HEK293 (cell line): ENCODE measurements at regions not wholly inside any gene's neighbourhood (a gene's known extent, or its start where the extent isn't known, plus 50 kb on each side); places are given as distances from the start of the nearest gene placed in this dataset.

Experiments used
- MZF1 ChIP-seq: fragments of 450-650 bp; formaldehyde crosslinking; IDR thresholded peaks from 2 replicates; pipeline ENCODE4 v1.5.1; 2017; ENCODE audit warnings: missing biosample characterization, missing genetic modification characterization, borderline replicate concordance
- SCRT2 ChIP-seq: fragments of 450-650 bp; formaldehyde crosslinking; IDR thresholded peaks from 2 replicates; pipeline ENCODE4 v1.5.1; 2016; ENCODE audit warnings: missing biosample characterization, missing genetic modification characterization
- ZNF175 ChIP-seq: fragments of 450-650 bp; formaldehyde crosslinking; IDR thresholded peaks from 2 replicates; pipeline ENCODE4 v1.5.1; 2016; ENCODE audit warnings: missing biosample characterization, missing genetic modification characterization
- ZNF544 ChIP-seq: fragments of 450-650 bp; formaldehyde crosslinking; IDR thresholded peaks from 2 replicates; pipeline ENCODE4 v1.5.0; 2017; ENCODE audit warnings: missing biosample characterization, missing genetic modification characterization
- ZNF558 ChIP-seq: fragments of 450-650 bp; formaldehyde crosslinking; IDR thresholded peaks from 2 replicates; pipeline ENCODE4 v1.5.1; 2016; ENCODE audit warnings: missing biosample characterization, missing genetic modification characterization
- ZSCAN16 ChIP-seq: fragments of 450-650 bp; formaldehyde crosslinking; IDR thresholded peaks from 2 replicates; pipeline ENCODE4 v1.5.1; 2016; ENCODE audit warnings: missing biosample characterization, missing genetic modification characterization
- TF ChIP-seq, protein P1 (sequence below): fragments of 450-650 bp; formaldehyde crosslinking; IDR thresholded peaks from 2 replicates; pipeline ENCODE4 v1.5.1; 2016; ENCODE audit warnings: missing biosample characterization, missing genetic modification characterization
- TF ChIP-seq, protein P2 (sequence below): fragments of 450-650 bp; formaldehyde crosslinking; IDR thresholded peaks from 2 replicates; pipeline ENCODE4 v1.5.1; 2017; ENCODE audit warnings: missing biosample characterization, missing genetic modification characterization
- TF ChIP-seq, protein P3 (sequence below): fragments of 450-650 bp; formaldehyde crosslinking; IDR thresholded peaks from 2 replicates; pipeline ENCODE4 v1.5.1; 2016; ENCODE audit warnings: missing biosample characterization, missing genetic modification characterization
- TF ChIP-seq, protein P4 (sequence below): fragments of 450-650 bp; formaldehyde crosslinking; optimal IDR thresholded peaks from 2 replicates; pipeline ENCODE3; 2016; ENCODE audit warnings: missing biosample characterization, mild to moderate bottlenecking, missing genetic modification characterization

DNA sequence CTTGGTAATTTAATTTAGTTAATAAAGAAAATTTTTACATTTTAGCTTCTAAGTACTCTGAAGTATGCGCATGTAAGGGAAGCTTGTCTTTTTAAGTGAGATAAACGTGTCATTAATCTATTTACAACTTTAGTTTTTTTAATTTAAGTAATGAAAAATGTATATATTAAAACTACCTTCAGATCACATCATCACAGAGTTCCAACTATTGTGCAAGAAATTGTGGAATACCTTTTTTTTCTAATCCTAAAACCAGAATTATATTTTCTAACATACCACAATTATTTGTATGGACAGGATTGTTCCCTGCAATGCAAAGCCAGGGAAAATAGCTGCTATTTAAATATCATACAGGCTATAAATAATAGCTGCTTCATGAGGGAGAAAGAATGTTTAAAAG lies 303.2 kb upstream of the KCND2 start:
- TF ChIP-seq, protein P1, sequence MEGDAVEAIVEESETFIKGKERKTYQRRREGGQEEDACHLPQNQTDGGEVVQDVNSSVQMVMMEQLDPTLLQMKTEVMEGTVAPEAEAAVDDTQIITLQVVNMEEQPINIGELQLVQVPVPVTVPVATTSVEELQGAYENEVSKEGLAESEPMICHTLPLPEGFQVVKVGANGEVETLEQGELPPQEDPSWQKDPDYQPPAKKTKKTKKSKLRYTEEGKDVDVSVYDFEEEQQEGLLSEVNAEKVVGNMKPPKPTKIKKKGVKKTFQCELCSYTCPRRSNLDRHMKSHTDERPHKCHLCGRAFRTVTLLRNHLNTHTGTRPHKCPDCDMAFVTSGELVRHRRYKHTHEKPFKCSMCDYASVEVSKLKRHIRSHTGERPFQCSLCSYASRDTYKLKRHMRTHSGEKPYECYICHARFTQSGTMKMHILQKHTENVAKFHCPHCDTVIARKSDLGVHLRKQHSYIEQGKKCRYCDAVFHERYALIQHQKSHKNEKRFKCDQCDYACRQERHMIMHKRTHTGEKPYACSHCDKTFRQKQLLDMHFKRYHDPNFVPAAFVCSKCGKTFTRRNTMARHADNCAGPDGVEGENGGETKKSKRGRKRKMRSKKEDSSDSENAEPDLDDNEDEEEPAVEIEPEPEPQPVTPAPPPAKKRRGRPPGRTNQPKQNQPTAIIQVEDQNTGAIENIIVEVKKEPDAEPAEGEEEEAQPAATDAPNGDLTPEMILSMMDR (tag by site-specific recombination): no peak
- TF ChIP-seq ZNF175 (tag by site-specific recombination) (no peak), ZNF558 (no peak), ZNF544 (tag by site-specific recombination) (no peak), SCRT2 (tag by site-specific recombination) (no peak), MZF1 (tag by site-specific recombination) (no peak), ZSCAN16 (tag by site-specific recombination) (no peak)
- TF ChIP-seq, protein P2, sequence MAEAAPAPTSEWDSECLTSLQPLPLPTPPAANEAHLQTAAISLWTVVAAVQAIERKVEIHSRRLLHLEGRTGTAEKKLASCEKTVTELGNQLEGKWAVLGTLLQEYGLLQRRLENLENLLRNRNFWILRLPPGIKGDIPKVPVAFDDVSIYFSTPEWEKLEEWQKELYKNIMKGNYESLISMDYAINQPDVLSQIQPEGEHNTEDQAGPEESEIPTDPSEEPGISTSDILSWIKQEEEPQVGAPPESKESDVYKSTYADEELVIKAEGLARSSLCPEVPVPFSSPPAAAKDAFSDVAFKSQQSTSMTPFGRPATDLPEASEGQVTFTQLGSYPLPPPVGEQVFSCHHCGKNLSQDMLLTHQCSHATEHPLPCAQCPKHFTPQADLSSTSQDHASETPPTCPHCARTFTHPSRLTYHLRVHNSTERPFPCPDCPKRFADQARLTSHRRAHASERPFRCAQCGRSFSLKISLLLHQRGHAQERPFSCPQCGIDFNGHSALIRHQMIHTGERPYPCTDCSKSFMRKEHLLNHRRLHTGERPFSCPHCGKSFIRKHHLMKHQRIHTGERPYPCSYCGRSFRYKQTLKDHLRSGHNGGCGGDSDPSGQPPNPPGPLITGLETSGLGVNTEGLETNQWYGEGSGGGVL (tag by site-specific recombination): no peak
- TF ChIP-seq, protein P3, sequence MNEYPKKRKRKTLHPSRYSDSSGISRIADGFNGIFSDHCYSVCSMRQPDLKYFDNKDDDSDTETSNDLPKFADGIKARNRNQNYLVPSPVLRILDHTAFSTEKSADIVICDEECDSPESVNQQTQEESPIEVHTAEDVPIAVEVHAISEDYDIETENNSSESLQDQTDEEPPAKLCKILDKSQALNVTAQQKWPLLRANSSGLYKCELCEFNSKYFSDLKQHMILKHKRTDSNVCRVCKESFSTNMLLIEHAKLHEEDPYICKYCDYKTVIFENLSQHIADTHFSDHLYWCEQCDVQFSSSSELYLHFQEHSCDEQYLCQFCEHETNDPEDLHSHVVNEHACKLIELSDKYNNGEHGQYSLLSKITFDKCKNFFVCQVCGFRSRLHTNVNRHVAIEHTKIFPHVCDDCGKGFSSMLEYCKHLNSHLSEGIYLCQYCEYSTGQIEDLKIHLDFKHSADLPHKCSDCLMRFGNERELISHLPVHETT (tag by site-specific recombination): no peak
- TF ChIP-seq, protein P4, sequence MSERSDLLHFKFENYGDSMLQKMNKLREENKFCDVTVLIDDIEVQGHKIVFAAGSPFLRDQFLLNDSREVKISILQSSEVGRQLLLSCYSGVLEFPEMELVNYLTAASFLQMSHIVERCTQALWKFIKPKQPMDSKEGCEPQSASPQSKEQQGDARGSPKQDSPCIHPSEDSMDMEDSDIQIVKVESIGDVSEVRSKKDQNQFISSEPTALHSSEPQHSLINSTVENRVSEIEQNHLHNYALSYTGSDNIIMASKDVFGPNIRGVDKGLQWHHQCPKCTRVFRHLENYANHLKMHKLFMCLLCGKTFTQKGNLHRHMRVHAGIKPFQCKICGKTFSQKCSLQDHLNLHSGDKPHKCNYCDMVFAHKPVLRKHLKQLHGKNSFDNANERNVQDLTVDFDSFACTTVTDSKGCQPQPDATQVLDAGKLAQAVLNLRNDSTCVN (tag by site-specific recombination): no peak
